ELF-1 (cell line): ENCODE measurements at regions not wholly inside any gene's neighbourhood (a gene's known extent, or its start where the extent isn't known, plus 50 kb on each side); places are given as distances from the start of the nearest gene placed in this dataset.
A peak's percentile ranks its signal among the peaks of the same experiment; 100 is the strongest.
"Not testable (repeated sequence)": the region's sequence is repeated elsewhere in the genome, so short reads cannot be mapped to it uniquely, and the experiment has no call there.

Experiments
- DNase-seq: peaks from one replicate; pipeline ENCODE4 v3.0.0-alpha.2; 2016; ENCODE audit warnings: low read depth, low spot score

GRCh38 chr6:53446151-53446550 is 97.4 kb upstream of the ELOVL5 start:
- no peak for DNase-seq

GRCh38 chr6:53441761-53442160 is 93.0 kb upstream of the ELOVL5 start:
- no peak for DNase-seq

- DNase-seq: no peak
Measured at GRCh38 chr6:53441035-53441493, 92.3 kb upstream of the ELOVL5 start.

GRCh38 chr6:53440336-53440945 is 91.7 kb upstream of the ELOVL5 start:
- DNase-seq: no peak

GRCh38 chr6:53439556-53439955 is 90.8 kb upstream of the ELOVL5 start:
- DNase-seq: no peak

GRCh38 chr6:53437557-53438202 is 88.9 kb upstream of the ELOVL5 start:
- peak; percentile 49 for DNase-seq

- DNase-seq: no peak
Measured at GRCh38 chr6:53436526-53437303, 88.0 kb upstream of the ELOVL5 start.

GRCh38 chr6:53433951-53434285 is 85.2 kb upstream of the ELOVL5 start:
- no peak for DNase-seq

GRCh38 chr6:53433261-53433950 is 84.7 kb upstream of the ELOVL5 start:
- no peak for DNase-seq

- DNase-seq: no peak
Measured at GRCh38 chr6:53432318-53433161, 83.8 kb upstream of the ELOVL5 start.

GRCh38 chr6:53431704-53432103 is 83.0 kb upstream of the ELOVL5 start:
- DNase-seq: no peak

- no peak for DNase-seq
Measured at GRCh38 chr6:53429401-53429800, 80.7 kb upstream of the ELOVL5 start.

GRCh38 chr6:53428886-53429285 is 80.1 kb upstream of the ELOVL5 start:
- no peak for DNase-seq

GRCh38 chr6:53426667-53427270 is 78.0 kb upstream of the ELOVL5 start:
- no peak for DNase-seq

GRCh38 chr6:53426117-53426516 is 77.4 kb upstream of the ELOVL5 start:
- no peak for DNase-seq

GRCh38 chr6:53424976-53425718 is 76.4 kb upstream of the ELOVL5 start:
- DNase-seq: no peak

GRCh38 chr6:53424300-53424699 is 75.5 kb upstream of the ELOVL5 start:
- DNase-seq: no peak

GRCh38 chr6:53423560-53423959 is 74.8 kb upstream of the ELOVL5 start:
- DNase-seq: not testable (repeated sequence)

GRCh38 chr6:53419026-53419425 is 70.3 kb upstream of the ELOVL5 start:
- DNase-seq: no peak

- no peak for DNase-seq
Measured at GRCh38 chr6:53418288-53418687, 69.5 kb upstream of the ELOVL5 start.
